ENCODE measurements at regions not wholly inside any gene's neighbourhood (a gene's known extent, or its start where the extent isn't known, plus 50 kb on each side); places are given as distances from the start of the nearest gene placed in this dataset.

- TF ChIP-seq POLR2A (IDR thresholded peaks at IDR 0.05) (no peak), CTCF (IDR thresholded peaks at IDR 0.05 in 4 of 5, conservative IDR thresholded peaks at IDR 0.05 in 1 of 5) (no peak)
Measured at GRCh38 chr6:121940728-121941127, 458.7 kb upstream of the HSF2 start.
